Keratinocyte (primary cell): ENCODE measurements at regions not wholly inside any gene's neighbourhood (a gene's known extent, or its start where the extent isn't known, plus 50 kb on each side); places are given as distances from the start of the nearest gene placed in this dataset.
A peak's percentile ranks its signal among the peaks of the same experiment; 100 is the strongest.

Source experiments
- DNase-seq: peaks from one replicate; pipeline ENCODE4 v3.0.0-alpha.2; 2011; ENCODE audit warnings: low read depth, missing footprints, low spot score
- FAIRE-seq: peaks from 2 replicates; lab custom pipeline; 2011; peaks lifted over from hg19 to GRCh38; lab: Jason Lieb, UNC
- H2AFZ ChIP-seq: 2 replicates; pipeline ENCODE4 v1.6.0; 2012; ENCODE audit warnings: low read length, control low read depth, inconsistent platforms; ENCODE audit not compliant: control insufficient read depth
- H3K27ac ChIP-seq: 2 replicates; pipeline ENCODE4 v1.5.1; 2011; ENCODE audit warnings: low read length; ENCODE audit not compliant: control insufficient read depth, insufficient read depth
- H3K27me3 ChIP-seq: 3 replicates; pipeline ENCODE4 v1.6.0; 2011; ENCODE audit warnings: low read length; ENCODE audit not compliant: control insufficient read depth, insufficient read depth; ENCODE audit errors: extremely low read depth
- H3K36me3 ChIP-seq, 2 experiments: 2 replicates in 1 of 2; 3 replicates in 1 of 2; pipeline ENCODE4 v1.5.1; 2011; ENCODE audit warnings: low read length in 2 of 2, mild to moderate bottlenecking in 1 of 2; ENCODE audit not compliant: control insufficient read depth in 2 of 2, insufficient read depth in 2 of 2; ENCODE audit errors: extremely low read depth in 1 of 2
- H3K4me1 ChIP-seq: 3 replicates; pipeline ENCODE4 v1.5.1; 2011; ENCODE audit warnings: low read length; ENCODE audit not compliant: control insufficient read depth, insufficient read depth; ENCODE audit errors: extremely low read depth
- H3K4me2 ChIP-seq: 3 replicates; pipeline ENCODE4 v1.6.0; 2011; ENCODE audit warnings: low read depth, low read length; ENCODE audit not compliant: control insufficient read depth, insufficient read depth; ENCODE audit errors: extremely low read depth
- H3K4me3 ChIP-seq, 3 experiments: fragments of 200-600 bp in 1 of 3; sonication (generic) in 1 of 3; 2 replicates in 2 of 3; 3 replicates in 1 of 3; pipeline ENCODE4 v1.5.1; 2011 to 2016; ENCODE audit warnings: low read length in 3 of 3, mild to moderate bottlenecking in 3 of 3, control low read depth in 2 of 3, inconsistent platforms in 1 of 3, low read depth in 1 of 3, mixed read lengths in 1 of 3, mixed run types in 1 of 3, moderate library complexity in 1 of 3; ENCODE audit not compliant: control insufficient read depth in 2 of 3, insufficient read depth in 2 of 3; ENCODE audit errors: extremely low read depth in 1 of 3
- H3K79me2 ChIP-seq: 2 replicates; pipeline ENCODE4 v1.6.0; 2012; ENCODE audit warnings: low read length; ENCODE audit not compliant: control insufficient read depth, insufficient read depth
- H3K9ac ChIP-seq: 3 replicates; pipeline ENCODE4 v1.6.0; 2011; ENCODE audit warnings: low read length; ENCODE audit not compliant: control insufficient read depth, insufficient read depth; ENCODE audit errors: extremely low read depth
- H3K9me1 ChIP-seq: 3 replicates; pipeline ENCODE4 v1.6.0; 2011; ENCODE audit warnings: low read length; ENCODE audit not compliant: control insufficient read depth, insufficient read depth; ENCODE audit errors: extremely low read depth
- H3K9me3 ChIP-seq: 2 replicates; pipeline ENCODE4 v1.5.1; 2012; ENCODE audit warnings: low read depth, low read length; ENCODE audit not compliant: control insufficient read depth
- H4K20me1 ChIP-seq: 3 replicates; pipeline ENCODE4 v1.6.0; 2011; ENCODE audit warnings: low read length; ENCODE audit not compliant: control insufficient read depth, insufficient read depth; ENCODE audit errors: extremely low read depth
- CTCF ChIP-seq, 3 experiments: IDR thresholded peaks in 1 of 3; conservative IDR thresholded peaks in 1 of 3; optimal IDR thresholded peaks in 1 of 3; 2 replicates in 2 of 3; 3 replicates in 1 of 3; pipeline versions ENCODE3 to v1.5.1; 2011; ENCODE audit warnings: low read length in 3 of 3, mild to moderate bottlenecking in 3 of 3, moderate library complexity in 2 of 3, control low read depth in 1 of 3, inconsistent platforms in 1 of 3; ENCODE audit not compliant: insufficient read depth in 2 of 3; ENCODE audit errors: extremely low read depth in 1 of 3
- EZH2 ChIP-seq: IDR thresholded peaks from one replicate; pipeline ENCODE4 v1.6.1; 2012; ENCODE audit warnings: inconsistent platforms, mild to moderate bottlenecking, low read length, moderate library complexity
- dilution Hi-C: fragments of 300-500 bp; cut with MboI; formaldehyde crosslinking; loops from one replicate; pipeline ENCODE4 v1.7.0; 2020; ENCODE audit warnings: low sequenced_read_pairs; ENCODE audit not compliant: extremely low pct_ligation_motif_present

- H3K4me1 ChIP-seq: peaks cover 9% of the 10 kb centered on the region
- H2AFZ ChIP-seq: no peak overlapping the region
- H3K4me3 ChIP-seq: no peak overlapping the region
- no peak overlapping the region for H3K9ac ChIP-seq
- H3K27me3 ChIP-seq: no peaks in the 10 kb centered on the region
- H3K79me2 ChIP-seq: no peaks in the 10 kb centered on the region
- FAIRE-seq (peak; percentile 73), DNase-seq (peak; percentile 2)
- H3K9me1 ChIP-seq: no peaks in the 10 kb centered on the region
- H3K9me3 ChIP-seq: no peaks in the 10 kb centered on the region
- no peaks in the 10 kb centered on the region for H3K36me3 ChIP-seq
- TF ChIP-seq EZH2 (no peak), CTCF (optimal IDR thresholded peaks at IDR 0.05 in 1 of 3, IDR thresholded peaks at IDR 0.05 in 1 of 3, conservative IDR thresholded peaks at IDR 0.05 in 1 of 3; ENCODE audit: extremely low read depth in 1 of 3, insufficient read depth in 2 of 3, low read length in 3 of 3) (no peak)
- dilution Hi-C loops: no loop called here
- no peak overlapping the region for H3K27ac ChIP-seq
- H4K20me1 ChIP-seq: no peaks in the 10 kb centered on the region
- no peak overlapping the region for H3K4me2 ChIP-seq
Measured at GRCh38 chr4:107210450-107211239, 174.5 kb upstream of the DKK2 start.

- FAIRE-seq: no peak
Measured at GRCh38 chr4:107203733-107204132, 167.6 kb upstream of the DKK2 start.

More at GRCh38 chr4:107203733-107204132, 167.6 kb upstream of the DKK2 start:
- Histone ChIP-seq H3K9me1 (no peaks in the 10 kb centered on the region), H3K27ac (no peak overlapping the region), H4K20me1 (no peaks in the 10 kb centered on the region), H3K4me3 (no peak overlapping the region), H2AFZ (no peak overlapping the region), H3K9ac (no peak overlapping the region), H3K27me3 (no peaks in the 10 kb centered on the region), H3K4me2 (no peak overlapping the region), H3K4me1 (peaks cover 4% of the 10 kb centered on the region), H3K79me2 (no peaks in the 10 kb centered on the region), H3K9me3 (no peaks in the 10 kb centered on the region), H3K36me3 (no peaks in the 10 kb centered on the region)
- dilution Hi-C loops: no loop called here
- TF ChIP-seq EZH2 (no peak), CTCF (optimal IDR thresholded peaks at IDR 0.05 in 1 of 3, IDR thresholded peaks at IDR 0.05 in 1 of 3, conservative IDR thresholded peaks at IDR 0.05 in 1 of 3; ENCODE audit: extremely low read depth in 1 of 3, insufficient read depth in 2 of 3, low read length in 3 of 3) (no peak)
- DNase-seq: no peak
